ENCODE measurements at regions not wholly inside any gene's neighbourhood (a gene's known extent, or its start where the extent isn't known, plus 50 kb on each side); places are given as distances from the start of the nearest gene placed in this dataset.

GRCh38 chr17:17408236-17408794 is 68.5 kb upstream of the MED9 start:
- TF ChIP-seq POLR2A (IDR thresholded peaks at IDR 0.05) (no peak), CTCF (IDR thresholded peaks at IDR 0.05) (no peak)
